Type B pancreatic cell (in vitro differentiated cells): ENCODE measurements at regions not wholly inside any gene's neighbourhood (a gene's known extent, or its start where the extent isn't known, plus 50 kb on each side); places are given as distances from the start of the nearest gene placed in this dataset.

Experiments
- DNase-seq: peaks from one replicate; pipeline ENCODE4 v3.0.0; 2021; ENCODE audit warnings: mixed read lengths; ENCODE audit not compliant: unreplicated experiment; ENCODE audit errors: extremely low spot score
- H3K27ac Mint-ChIP-seq: 2 replicates; pipeline ENCODE4 v1.8.0; 2021; ENCODE audit warnings: mild to moderate bottlenecking, mixed read lengths
- H3K27me3 Mint-ChIP-seq: 2 replicates; pipeline ENCODE4 v1.8.0; 2021; ENCODE audit warnings: mixed read lengths
- H3K36me3 Mint-ChIP-seq: 2 replicates; pipeline ENCODE4 v1.8.0; 2021; ENCODE audit warnings: mixed read lengths
- H3K4me1 Mint-ChIP-seq: one replicate; pipeline ENCODE4 v1.8.0; 2021; ENCODE audit warnings: mixed read lengths; ENCODE audit not compliant: unreplicated experiment
- H3K4me3 Mint-ChIP-seq: 2 replicates; pipeline ENCODE4 v1.8.0; 2021; ENCODE audit warnings: mild to moderate bottlenecking, mixed read lengths
- H3K9me3 Mint-ChIP-seq: 2 replicates; pipeline ENCODE4 v1.8.0; 2021; ENCODE audit warnings: mixed read lengths
- TF ChIP-seq, protein P1 (sequence below): fragments of 200-600 bp; sonication (generic); conservative IDR thresholded peaks from 2 replicates; pipeline ENCODE4 v1.5.0; 2021; ENCODE audit warnings: antibody characterized with exemption, mild to moderate bottlenecking

DNA sequence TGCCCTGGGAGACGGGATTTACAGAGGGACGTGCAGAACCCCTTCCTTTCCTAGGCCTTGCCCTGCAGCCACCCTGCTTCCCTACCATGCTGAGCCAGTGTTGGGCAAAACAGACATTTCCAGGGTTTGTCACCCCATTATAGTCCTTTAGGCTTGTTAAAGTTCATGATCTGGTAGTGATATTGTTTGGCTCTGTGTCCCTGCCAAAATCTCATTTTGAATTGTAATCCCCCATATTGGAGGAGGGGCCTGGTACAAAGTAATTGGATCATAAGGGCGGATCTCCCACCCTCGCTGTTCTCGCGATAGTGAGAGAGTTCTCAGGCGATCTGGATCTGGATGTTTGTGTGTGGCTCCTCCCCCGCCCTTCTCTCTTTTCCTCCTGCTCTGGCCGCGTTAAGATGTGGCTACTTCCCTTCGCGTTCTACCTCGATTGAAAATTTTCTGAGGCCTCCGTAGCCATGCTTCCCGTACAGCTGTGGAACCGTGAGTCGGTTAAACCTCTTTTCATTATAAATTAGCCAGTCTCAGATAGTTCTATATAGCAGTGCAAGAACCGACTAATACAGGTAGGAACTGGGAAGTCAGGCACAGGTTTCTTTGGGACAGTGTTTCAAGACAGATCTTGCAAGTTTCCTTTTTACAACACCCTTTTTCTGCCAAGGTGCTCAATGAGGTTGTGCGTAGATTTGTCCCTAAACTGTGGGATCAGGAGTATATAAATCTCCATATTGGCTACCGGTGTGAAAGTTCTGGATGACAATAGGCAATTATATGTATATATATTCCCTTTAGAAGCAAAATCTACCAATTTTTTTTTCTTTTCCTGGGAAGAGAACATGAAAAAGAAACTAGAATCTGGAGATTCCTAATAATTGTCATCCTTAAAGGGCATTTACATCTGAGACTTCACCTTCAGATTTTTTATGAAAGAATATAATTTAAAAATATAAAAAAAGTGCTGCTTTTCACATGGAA, 152.1 kb downstream of the SAMD5 start:
- TF ChIP-seq, protein P1, sequence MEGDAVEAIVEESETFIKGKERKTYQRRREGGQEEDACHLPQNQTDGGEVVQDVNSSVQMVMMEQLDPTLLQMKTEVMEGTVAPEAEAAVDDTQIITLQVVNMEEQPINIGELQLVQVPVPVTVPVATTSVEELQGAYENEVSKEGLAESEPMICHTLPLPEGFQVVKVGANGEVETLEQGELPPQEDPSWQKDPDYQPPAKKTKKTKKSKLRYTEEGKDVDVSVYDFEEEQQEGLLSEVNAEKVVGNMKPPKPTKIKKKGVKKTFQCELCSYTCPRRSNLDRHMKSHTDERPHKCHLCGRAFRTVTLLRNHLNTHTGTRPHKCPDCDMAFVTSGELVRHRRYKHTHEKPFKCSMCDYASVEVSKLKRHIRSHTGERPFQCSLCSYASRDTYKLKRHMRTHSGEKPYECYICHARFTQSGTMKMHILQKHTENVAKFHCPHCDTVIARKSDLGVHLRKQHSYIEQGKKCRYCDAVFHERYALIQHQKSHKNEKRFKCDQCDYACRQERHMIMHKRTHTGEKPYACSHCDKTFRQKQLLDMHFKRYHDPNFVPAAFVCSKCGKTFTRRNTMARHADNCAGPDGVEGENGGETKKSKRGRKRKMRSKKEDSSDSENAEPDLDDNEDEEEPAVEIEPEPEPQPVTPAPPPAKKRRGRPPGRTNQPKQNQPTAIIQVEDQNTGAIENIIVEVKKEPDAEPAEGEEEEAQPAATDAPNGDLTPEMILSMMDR, result no peak
- Mint-ChIP-seq H3K27me3 (no peaks in the 10 kb centered on the region), H3K36me3 (no peaks in the 10 kb centered on the region), H3K4me1 (peaks cover 5% of the 10 kb centered on the region), H3K27ac (no peak overlapping the region), H3K9me3 (no peaks in the 10 kb centered on the region), H3K4me3 (no peak overlapping the region)
- DNase-seq, result no peak

DNA sequence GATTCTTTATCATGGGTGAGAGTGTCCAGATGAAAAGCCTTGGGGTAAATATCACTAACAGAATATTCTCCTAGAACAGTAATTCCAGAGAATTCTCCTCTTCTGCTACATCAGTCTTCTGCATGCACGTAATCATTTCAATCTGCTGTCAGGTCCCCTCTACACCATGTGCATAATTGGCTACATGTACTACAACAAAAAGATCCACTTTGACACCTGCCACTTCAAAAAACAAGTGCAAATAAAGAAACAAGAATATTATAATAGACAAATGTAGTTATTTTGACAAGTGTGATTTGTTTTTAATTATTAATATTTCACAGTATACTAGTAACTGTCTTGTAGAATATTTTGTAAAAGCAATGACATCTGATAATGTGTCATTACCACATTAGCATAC, 154.2 kb downstream of the SAMD5 start:
- H3K27ac Mint-ChIP-seq, result no peak overlapping the region
- no peaks in the 10 kb centered on the region for H3K9me3 Mint-ChIP-seq
- no peaks in the 10 kb centered on the region for H3K27me3 Mint-ChIP-seq
- DNase-seq, result no peak
- TF ChIP-seq, protein P1, result no peak
- H3K4me1 Mint-ChIP-seq, result peaks cover 16% of the 10 kb centered on the region
- H3K36me3 Mint-ChIP-seq, result no peaks in the 10 kb centered on the region
- no peak overlapping the region for H3K4me3 Mint-ChIP-seq

DNA sequence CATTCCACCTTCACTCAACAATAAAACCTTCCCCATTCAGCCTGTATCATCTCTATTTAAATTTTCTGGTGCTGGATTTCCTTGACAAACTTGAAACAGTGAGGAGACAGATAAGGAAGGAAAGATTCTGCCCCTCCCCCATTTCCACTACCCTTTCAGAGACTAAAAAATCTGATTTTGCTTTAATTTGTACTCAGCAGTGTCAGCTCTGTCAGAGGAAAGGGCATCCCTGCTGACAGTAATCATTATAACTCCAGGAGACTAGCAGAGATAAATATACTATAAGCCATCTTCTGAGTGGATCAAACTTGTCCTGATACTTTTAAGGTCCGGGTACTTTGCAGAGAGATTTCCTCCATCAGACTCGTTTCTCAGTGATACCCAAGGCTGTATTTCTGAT, 155.6 kb downstream of the SAMD5 start:
- no peaks in the 10 kb centered on the region for H3K9me3 Mint-ChIP-seq
- H3K36me3 Mint-ChIP-seq, result no peaks in the 10 kb centered on the region
- DNase-seq, result no peak
- peaks cover 16% of the 10 kb centered on the region for H3K4me1 Mint-ChIP-seq
- no peaks in the 10 kb centered on the region for H3K27me3 Mint-ChIP-seq
- H3K4me3 Mint-ChIP-seq, result no peak overlapping the region
- TF ChIP-seq, protein P1, result no peak
- no peak overlapping the region for H3K27ac Mint-ChIP-seq

DNA sequence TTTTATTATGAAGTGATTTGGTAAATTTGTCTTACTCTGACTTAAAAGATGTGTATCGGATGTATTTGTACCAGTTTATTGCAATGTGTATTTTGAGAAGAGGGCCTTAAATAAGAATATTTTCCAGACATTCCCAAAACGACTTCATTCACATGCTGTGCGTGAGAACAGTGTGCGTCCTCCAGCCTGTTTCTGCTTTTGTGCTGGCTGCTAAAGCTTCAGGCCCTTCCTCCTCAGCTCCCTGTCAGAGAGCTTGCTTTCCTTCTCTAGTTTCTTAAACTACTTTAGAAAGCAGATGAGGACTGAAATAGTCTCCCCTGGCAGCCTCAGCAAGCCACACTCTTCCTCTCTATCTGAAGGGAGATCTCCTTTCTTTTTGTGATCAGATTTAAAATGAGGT, 157.8 kb downstream of the SAMD5 start:
- H3K27me3 Mint-ChIP-seq, result no peaks in the 10 kb centered on the region
- DNase-seq, result no peak
- no peak overlapping the region for H3K4me3 Mint-ChIP-seq
- peaks cover 11% of the 10 kb centered on the region for H3K9me3 Mint-ChIP-seq
- no peak overlapping the region for H3K27ac Mint-ChIP-seq
- H3K36me3 Mint-ChIP-seq, result no peaks in the 10 kb centered on the region
- peaks cover 16% of the 10 kb centered on the region for H3K4me1 Mint-ChIP-seq
- TF ChIP-seq, protein P1, result no peak

DNA sequence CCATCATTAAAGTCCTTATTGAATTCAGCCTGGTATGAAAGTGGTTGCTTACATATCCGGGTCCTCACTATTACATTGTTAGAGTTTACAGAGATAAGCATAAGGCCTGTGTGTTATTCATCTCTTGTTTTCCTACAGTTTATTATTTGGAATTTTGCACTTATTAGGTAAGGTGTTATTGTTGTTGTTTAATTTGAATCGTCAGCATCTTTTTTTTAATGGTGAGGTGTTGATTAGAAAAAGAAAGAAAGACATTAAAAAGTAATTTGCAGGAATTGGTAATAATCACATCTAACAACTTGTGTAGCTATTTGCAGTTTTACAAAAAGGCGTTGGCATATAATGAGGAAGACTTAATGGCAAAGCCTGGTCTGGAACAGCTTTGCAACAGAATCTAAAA, 158.6 kb downstream of the SAMD5 start:
- H3K27ac Mint-ChIP-seq, result no peak overlapping the region
- H3K27me3 Mint-ChIP-seq, result no peaks in the 10 kb centered on the region
- no peaks in the 10 kb centered on the region for H3K36me3 Mint-ChIP-seq
- H3K4me3 Mint-ChIP-seq, result no peak overlapping the region
- peaks cover 11% of the 10 kb centered on the region for H3K9me3 Mint-ChIP-seq
- peaks cover 16% of the 10 kb centered on the region for H3K4me1 Mint-ChIP-seq
- TF ChIP-seq, protein P1, result no peak
- no peak for DNase-seq
